ENCODE measurements at regions not wholly inside any gene's neighbourhood (a gene's known extent, or its start where the extent isn't known, plus 50 kb on each side); places are given as distances from the start of the nearest gene placed in this dataset.

DNA sequence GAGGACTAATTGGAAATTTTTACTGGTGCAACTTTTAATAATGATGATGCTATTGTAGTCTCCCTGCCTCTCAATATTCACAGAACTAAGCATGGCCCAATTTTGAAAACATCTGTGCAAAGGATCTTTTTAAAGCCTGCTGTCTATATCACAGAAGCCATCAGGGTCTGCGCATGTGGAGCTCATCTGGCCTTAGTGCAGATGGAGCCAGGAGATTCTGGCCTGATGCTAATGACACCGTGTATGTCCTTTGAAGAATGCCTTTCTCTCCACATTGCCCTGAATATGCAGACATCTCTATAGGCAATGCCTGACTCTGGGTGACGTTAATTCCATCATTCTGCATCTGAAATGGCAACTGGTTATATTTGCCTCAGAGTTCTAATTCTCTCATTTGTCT is 1205.9 kb downstream of the AACS start:
- TF ChIP-seq EZH2phosphoT487 (IDR thresholded peaks at IDR 0.05; ENCODE audit: insufficient read depth, low read depth): no peak
- no peak for TF ChIP-seq EZH2 (IDR thresholded peaks at IDR 0.05; ENCODE audit: insufficient read depth, poor library complexity, severe bottlenecking)

Measured in GM23248 (cell line).